Mammary epithelial cell (primary cell): ENCODE measurements at regions not wholly inside any gene's neighbourhood (a gene's known extent, or its start where the extent isn't known, plus 50 kb on each side); places are given as distances from the start of the nearest gene placed in this dataset.

Source experiments
- EZH2 ChIP-seq: IDR thresholded peaks from 2 replicates; pipeline ENCODE4 v1.6.1; 2012; ENCODE audit warnings: low read length, inconsistent platforms, borderline replicate concordance
- TF ChIP-seq, protein P1 (sequence below), 2 donors: IDR thresholded peaks in 1 of 2; conservative IDR thresholded peaks in 1 of 2; 2 replicates each; pipeline ENCODE4 v1.5.1; 2011 to 2012; ENCODE audit warnings: inconsistent platforms in 2 of 2, low read length in 2 of 2, mild to moderate bottlenecking in 2 of 2, control low read depth in 1 of 2, low read depth in 1 of 2; ENCODE audit not compliant: insufficient read depth in 1 of 2; ENCODE audit errors: extremely low read depth in 1 of 2

GRCh38 chr15:56792211-56792610 is 58.9 kb upstream of the ZNF280D start:
- TF ChIP-seq, protein P1, sequence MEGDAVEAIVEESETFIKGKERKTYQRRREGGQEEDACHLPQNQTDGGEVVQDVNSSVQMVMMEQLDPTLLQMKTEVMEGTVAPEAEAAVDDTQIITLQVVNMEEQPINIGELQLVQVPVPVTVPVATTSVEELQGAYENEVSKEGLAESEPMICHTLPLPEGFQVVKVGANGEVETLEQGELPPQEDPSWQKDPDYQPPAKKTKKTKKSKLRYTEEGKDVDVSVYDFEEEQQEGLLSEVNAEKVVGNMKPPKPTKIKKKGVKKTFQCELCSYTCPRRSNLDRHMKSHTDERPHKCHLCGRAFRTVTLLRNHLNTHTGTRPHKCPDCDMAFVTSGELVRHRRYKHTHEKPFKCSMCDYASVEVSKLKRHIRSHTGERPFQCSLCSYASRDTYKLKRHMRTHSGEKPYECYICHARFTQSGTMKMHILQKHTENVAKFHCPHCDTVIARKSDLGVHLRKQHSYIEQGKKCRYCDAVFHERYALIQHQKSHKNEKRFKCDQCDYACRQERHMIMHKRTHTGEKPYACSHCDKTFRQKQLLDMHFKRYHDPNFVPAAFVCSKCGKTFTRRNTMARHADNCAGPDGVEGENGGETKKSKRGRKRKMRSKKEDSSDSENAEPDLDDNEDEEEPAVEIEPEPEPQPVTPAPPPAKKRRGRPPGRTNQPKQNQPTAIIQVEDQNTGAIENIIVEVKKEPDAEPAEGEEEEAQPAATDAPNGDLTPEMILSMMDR (conservative IDR thresholded peaks at IDR 0.05 in 1 of 2, IDR thresholded peaks at IDR 0.05 in 1 of 2; ENCODE audit: extremely low read depth in 1 of 2, insufficient read depth in 1 of 2, low read depth in 1 of 2, low read length in 2 of 2): no peak
- TF ChIP-seq EZH2: no peak
